NCI-H774 (cell line): ENCODE measurements at regions not wholly inside any gene's neighbourhood (a gene's known extent, or its start where the extent isn't known, plus 50 kb on each side); places are given as distances from the start of the nearest gene placed in this dataset.
"Not testable (repeated sequence)": the region's sequence is repeated elsewhere in the genome, so short reads cannot be mapped to it uniquely, and the experiment has no call there.

Source experiments
- DNase-seq: peaks from one replicate; lab custom pipeline; 2025; lab: John Stamatoyannopoulos, UW

DNA sequence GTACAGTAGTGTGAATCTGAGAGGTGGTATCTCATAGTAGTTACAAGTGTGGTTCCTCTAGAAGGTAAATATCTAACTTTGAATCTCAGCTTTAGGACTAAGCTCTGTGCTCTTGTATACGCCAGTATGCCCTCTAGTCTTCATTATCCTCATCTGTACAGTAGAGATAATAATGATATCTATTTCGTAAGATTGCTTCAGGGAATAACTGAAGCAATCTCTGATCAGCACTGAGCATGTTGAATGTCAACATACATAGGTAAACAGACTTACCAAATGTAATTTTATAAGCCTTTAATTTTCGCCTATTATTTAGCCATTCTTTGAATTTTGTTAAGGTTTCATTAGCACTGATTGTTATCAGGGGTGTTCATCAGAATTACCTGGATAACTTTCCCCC lies 175.2 kb upstream of the ANKRD50 start:
- DNase-seq: no peak

DNA sequence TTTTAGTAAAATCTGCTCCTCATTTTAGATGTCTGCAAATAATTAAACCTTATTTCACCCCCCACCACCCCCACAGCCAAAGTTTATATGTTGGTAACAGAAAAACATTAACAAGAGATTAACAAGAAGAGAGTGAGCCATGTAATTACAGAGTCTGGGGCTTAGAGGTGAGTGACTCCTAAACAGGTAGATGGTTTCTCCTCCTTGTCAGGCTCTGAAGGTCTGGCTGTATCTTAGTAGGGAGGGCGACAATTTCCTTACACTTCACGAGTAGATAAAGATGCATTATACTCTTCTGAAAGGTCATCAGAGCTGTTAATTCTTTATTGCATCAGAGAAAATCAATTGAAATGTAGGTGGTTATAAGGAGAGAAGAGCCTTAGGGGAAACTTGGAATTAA lies 171.8 kb upstream of the ANKRD50 start:
- DNase-seq: no peak

DNA sequence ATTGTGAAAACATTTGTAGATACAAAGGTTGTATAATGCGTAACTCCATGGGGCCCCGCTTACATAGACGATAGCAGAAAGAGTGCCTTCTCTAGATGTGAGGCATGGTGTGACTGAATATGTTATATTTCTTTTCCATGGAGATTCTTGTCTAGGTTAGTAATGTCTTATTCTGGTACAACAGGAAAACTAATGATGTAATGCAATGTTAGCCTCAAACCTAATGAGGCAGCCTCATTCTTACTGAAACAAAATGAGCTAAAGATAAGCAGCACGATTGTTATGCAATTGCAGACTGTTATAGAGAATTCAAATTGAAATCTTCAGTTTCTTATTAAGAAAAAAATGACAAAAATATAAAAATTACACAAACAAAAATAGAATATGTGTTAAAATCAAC lies 171.1 kb upstream of the ANKRD50 start:
- DNase-seq: no peak

- DNase-seq: no peak
Measured at GRCh38 chr4:124879195-124879594, 166.7 kb upstream of the ANKRD50 start.

DNA sequence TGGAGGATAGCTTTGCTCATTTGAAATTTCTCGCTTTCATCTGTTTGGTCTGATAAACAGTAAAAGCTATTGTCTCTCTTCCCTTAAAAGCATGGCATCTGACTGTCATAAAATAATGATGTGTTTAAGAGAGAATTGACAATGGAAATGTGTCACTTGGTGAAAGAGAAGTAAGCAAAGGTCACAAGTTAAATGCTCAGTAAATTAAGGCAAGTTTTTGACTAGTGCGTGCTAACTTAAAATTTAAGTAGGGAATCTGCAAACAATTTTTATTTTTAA lies 161.6 kb upstream of the ANKRD50 start:
- DNase-seq: no peak

GRCh38 chr4:124873361-124874171 lies 161.0 kb upstream of the ANKRD50 start:
- no peak for DNase-seq

DNA sequence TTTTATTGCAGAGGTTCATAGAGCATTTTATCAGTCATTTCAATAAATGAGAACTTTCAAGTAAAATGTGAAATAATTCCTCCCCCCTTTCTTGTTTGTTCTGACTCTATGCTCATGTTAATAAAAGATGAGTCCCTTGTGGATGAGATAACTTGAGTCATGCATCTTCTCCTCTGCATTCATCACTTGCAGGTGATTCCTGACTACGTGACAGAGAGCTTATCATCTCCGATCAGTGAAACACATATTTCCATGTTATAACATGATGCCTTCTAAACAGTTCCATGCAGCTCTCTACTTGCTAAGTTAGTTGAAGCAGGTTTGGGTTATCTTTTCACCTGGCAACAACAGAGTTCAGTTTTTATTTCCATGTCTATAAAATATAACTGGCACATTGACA lies 160.1 kb upstream of the ANKRD50 start:
- no peak for DNase-seq

- DNase-seq: no peak
Measured at GRCh38 chr4:124869961-124870495, 157.5 kb upstream of the ANKRD50 start.

- no peak for DNase-seq
Measured at GRCh38 chr4:124868495-124868894, 156.0 kb upstream of the ANKRD50 start.

GRCh38 chr4:124867536-124867935 lies 155.0 kb upstream of the ANKRD50 start:
- no peak for DNase-seq

DNA sequence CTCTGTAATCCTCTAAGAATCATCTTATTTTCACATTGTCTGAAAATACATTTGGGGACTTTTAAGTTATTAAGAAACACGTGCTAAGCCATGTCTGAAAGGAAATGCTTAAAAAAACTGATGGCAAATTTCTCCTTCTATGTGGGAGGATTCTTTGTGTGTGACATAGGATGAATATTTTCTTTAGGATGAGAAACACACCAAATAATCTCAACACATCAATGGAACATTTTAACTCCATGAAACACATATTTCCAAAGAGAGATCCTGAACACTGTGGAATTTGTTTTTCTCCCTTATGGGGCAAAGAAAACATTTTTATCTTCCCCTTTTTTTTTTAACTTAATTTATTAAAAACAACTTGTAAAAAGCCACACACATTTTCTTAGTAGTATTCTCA lies 153.8 kb upstream of the ANKRD50 start:
- no peak for DNase-seq

GRCh38 chr4:124863040-124863545 lies 150.6 kb upstream of the ANKRD50 start:
- no peak for DNase-seq

- no peak for DNase-seq
Measured at GRCh38 chr4:124862261-124862660, 149.7 kb upstream of the ANKRD50 start.

- no peak for DNase-seq
Measured at GRCh38 chr4:124861761-124862160, 149.2 kb upstream of the ANKRD50 start.

- no peak for DNase-seq
Measured at GRCh38 chr4:124854968-124855367, 142.4 kb upstream of the ANKRD50 start.

GRCh38 chr4:124851741-124852140 lies 139.2 kb upstream of the ANKRD50 start:
- no peak for DNase-seq

DNA sequence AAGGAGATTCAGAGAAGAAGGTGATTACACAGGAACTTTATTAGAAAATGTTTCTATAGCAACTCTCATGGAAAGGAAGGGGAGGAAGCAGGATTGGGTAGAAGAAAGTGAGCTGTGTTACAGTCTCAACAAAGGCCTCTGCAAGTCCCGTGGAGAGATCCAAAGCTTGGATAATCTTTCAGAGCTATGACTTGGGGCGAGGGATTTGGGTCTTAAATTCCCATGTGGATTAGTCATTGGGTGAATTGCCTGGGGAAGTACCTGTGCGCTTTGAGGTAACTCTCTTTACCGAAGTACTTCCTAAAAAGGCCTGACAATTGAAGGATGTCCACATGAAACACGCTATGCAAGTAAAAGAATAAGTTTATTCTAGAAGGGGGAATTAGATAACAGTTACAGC lies 133.8 kb upstream of the ANKRD50 start:
- DNase-seq: no peak

DNA sequence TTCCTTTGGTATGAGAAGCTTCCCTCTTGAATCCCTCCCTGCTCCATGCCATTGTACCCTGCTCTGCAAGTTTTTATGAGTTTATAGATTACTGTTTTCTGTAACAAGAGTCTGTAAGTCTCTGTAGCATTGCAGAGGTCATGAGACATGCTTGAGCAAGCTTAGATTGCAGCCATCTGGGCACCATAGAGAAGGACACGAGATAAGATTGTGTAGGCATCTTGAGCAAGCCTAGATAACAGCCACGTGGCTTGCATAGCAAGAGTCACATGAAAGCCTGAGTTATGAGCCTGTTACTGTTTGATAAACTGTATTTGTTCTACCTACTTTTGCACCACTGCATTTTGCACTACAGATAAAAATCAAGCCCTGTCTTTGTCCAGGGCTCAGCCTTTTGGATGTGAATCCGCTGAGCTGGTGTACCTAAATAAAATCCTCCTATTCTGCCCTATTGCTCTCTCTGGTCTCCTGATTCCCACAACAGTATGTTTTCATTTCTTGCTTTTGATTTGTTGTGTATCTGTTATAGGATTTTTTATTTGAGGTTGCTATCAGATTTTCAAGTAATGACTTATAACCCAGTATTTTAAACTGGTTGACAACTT lies 127.4 kb upstream of the ANKRD50 start:
- DNase-seq: no peak

DNA sequence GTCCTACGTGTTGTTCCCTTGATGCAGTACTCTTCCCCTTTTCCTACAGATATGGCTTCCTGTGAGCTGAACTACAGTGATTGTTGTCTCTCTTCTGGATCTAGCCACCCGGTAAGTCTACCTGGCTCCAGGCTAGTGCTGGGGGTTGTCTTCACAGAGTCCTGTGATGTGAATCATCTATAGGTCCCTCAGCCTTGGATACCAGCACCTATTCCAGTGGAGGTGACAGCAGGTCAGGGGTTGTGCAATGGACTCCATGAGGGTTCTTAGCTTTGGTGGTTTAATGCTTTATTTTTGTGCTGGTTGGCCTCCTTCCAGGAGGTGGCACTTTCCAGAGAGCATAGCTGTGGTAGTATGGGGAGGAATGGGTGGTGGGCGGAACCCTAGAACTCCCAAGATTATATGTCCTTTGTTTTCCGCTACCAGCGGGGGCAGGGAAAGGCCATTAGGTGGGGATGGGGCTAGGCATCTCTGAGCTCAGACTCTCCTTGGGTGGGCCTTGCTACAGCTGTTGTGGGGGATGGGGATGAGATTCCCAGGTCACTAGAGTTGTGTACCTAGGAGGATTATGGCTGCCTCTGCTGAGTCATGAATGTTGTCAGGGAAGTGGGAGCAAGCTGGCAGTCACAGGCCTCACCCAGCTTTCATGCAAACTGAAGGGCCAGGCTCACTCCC lies 121.4 kb upstream of the ANKRD50 start:
- no peak for DNase-seq

DNA sequence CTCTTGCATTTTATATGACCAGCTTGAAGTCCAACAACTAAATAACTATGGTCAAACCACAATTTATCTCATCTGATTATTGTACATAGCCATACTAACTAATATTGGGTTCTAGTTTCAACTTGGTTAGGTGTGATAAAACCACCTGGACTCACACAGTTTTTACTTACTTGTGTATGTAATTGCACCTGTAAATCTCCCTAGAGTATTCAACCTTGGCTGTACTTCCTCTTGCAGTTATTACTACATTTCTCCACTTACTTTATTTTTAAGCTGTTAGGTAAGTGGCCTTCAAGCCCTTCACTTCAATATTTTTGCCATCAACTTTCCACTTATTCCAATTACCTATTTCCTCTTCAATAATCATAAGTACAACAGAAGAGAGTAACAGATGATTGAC lies 115.8 kb upstream of the ANKRD50 start:
- DNase-seq: no peak

- no peak for DNase-seq
Measured at GRCh38 chr4:124817531-124817930, 105.0 kb upstream of the ANKRD50 start.

GRCh38 chr4:124812203-124812602 lies 99.7 kb upstream of the ANKRD50 start:
- not testable (repeated sequence) for DNase-seq

DNA sequence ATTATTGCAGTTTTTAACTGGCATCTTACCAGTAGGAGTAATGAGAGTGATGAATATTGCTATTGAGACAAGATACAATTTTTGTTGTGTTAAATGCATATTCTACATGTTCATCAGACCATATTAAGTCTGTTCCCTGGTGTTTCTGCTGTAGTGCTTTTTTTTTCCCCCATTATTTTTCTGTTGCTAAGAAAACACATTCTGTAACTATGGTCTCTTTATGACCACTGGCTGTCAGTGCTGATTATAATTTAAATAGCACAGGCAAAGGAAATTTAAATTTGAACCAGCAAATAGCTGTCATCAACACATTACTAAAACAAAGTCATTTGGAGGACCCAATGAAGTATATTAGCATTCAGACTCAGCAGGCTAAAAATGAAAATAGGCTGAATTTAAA lies 98.3 kb upstream of the ANKRD50 start:
- DNase-seq: no peak
